Renal cortical epithelial cell (primary cell): ENCODE measurements at regions not wholly inside any gene's neighbourhood (a gene's known extent, or its start where the extent isn't known, plus 50 kb on each side); places are given as distances from the start of the nearest gene placed in this dataset.
A peak's percentile ranks its signal among the peaks of the same experiment; 100 is the strongest.

Experiments used
- DNase-seq: peaks from one replicate; pipeline ENCODE4 v3.0.0-alpha.2; 2011; ENCODE audit warnings: low read depth

DNA sequence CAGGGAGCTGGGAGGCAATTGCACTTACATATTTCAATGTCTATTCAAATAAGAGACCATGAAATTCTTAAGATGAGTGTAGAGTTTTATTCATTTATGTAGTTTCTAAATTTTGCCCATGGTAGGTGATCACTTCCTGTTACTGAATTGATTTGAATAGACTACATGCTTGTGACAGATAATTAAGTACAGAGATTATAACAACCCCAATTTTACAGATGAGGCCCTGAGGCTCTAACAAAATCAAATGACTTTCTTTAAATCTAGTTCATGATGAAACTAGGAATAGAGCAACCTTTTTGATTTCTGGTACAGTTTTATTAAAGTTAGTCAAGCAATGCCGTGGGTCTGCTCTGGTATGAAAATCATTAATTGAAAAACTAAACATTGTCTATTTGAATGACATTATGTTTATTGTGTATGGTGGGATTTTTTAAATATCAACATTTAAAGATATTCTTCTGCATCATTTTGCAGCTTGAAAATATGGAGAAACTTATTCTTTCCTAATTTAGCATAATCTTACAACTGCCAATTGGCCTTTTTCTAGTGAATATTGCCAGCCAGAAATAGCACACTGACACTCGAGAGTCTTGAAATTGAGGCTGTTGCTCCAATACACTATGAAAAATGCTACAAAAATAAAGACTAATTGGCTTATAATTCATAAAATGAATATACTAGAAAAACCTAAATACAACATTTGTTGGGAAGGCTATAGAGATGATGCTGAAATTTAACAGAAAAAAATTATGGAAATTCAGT lies 308.9 kb downstream of the SLC6A15 start:
- no peak for DNase-seq

DNA sequence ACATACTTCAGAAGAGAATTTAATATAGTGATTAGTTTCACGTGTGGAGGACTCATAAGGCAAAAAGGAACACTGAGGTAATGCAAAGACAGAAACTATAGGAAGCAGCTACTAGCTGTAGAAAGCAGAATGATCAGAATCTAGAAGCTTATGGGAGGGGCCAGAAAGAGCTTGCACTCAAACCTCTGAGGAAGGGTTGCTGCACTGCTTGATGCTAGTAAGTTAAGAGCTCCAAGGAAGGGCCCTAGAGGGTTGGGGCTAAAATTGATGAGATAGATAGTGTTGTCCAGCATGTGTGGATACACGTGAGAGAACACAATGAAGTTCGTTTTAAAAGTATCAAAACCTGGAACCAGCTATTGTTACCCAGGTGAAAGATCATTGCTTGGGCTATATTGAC lies 311.1 kb downstream of the SLC6A15 start:
- DNase-seq, result no peak

DNA sequence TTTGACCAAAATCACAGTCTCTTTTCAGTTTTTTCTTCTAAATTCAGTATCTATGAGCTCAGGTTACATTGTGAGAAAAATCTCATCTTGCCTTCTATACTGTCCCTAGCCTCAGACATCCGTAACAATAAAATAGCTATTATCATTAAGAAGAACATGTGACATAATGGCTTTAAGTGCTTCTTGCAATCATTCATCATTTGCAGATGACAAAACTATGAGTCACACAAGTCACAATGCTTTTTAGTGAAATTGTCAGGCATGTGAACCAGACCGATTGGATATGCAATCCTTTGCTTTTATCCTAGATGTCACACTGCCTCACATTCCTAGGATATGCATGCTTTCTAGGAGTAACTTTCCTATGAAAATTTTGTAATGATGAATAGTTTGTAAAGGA lies 313.1 kb downstream of the SLC6A15 start:
- peak; percentile 70 for DNase-seq

DNA sequence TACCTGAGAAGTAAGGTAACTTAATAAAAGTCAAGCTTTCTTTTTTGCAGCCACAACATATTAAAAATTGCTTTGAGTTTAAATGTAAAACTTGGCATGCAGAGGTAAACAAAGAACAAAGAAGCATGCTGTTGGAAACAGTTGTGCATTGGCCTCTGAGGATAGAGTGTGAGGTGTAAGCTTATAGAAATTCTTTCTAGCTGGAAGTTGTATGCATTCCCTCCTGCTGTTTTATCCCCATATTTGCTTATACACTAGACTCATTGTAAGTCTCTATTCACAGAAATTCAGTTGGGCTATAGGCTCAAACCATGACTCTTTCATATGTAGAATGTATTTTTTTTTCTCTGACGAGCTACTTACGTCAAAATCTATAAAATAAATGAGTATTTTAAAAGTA lies 316.3 kb downstream of the SLC6A15 start:
- no peak for DNase-seq

DNA sequence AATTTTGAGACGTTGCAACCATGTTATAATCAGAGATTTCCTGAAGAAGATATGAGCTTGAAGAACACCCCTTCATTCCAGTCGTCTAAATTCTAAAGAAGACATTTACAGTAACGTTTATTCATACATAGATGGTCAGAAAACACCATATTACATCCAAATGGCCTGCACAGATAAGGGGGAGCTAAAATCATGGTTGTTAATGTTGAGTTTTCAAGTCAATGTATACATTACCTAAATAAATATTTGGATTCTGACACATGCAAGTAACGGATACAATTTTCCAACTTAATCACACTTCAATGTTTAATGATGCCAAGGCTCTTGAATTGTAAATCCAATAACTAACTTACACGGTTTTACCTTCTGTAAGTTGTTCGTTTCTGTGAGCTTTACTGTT lies 318.4 kb downstream of the SLC6A15 start:
- no peak for DNase-seq

DNA sequence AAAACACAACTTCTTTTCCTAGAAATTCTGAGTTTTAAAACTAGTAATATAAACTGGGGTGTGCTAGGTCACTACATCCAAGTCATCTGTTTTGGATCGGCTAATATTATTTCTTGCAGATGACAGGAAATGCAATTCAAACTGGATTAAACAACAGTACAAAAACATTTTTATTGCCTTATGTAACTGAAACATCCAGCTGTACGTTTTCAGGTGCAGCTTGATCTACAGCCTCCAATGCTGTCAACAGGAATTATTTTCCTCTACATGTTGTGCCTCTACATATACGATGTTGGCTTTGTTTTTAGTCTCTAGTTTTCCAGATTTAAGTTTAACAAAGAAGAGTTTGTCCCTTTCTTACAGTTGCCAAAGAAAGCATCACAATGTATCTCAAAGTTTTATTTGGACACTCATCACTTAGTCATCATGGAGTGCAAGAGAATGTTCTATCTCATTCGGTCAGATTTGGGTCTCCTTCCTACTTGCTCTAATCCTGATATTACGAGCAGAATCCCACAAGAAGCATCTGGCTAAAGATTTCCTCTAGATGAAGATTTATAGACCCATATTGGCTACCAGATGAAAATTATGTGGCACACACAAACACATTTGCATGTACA lies 326.7 kb downstream of the SLC6A15 start:
- DNase-seq, result no peak

DNA sequence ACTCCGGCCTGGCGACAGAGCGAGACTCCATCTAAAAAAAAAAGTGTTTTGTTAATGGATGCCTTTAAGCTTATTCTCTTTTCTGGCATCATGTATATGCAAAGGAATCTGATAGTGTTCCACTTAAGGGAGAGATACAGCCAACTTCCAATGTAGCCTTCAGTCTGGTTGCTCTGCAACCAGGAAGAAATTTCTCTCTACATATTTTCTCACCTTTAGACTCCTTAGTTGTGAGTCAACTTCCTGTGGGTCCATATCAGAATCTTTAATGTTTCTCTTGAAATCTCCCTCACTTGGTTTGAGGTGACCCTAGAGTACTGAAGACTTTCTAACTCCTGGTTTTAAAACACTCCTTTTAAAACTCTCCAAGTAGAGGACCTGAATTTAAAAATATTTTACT lies 340.4 kb downstream of the SLC6A15 start:
- no peak for DNase-seq

DNA sequence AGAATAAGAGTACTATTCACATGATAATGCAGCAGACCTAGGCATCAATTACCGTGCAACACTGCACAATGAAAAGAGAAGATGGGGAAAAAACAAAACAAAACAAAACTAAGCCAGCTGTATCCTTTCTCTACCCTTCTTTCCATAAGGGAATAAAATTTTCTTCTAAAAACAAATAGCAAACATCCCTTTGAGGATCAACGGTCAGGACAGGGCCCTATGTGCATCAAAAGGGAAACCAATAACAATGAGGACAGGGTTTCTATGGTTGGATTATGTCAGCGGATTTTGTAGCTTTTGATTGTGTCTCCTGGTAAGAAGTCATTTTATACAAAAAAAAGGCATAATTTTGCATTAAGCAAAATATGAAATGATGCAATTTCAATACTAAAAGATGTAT lies 350.3 kb downstream of the SLC6A15 start:
- DNase-seq, result no peak

DNA sequence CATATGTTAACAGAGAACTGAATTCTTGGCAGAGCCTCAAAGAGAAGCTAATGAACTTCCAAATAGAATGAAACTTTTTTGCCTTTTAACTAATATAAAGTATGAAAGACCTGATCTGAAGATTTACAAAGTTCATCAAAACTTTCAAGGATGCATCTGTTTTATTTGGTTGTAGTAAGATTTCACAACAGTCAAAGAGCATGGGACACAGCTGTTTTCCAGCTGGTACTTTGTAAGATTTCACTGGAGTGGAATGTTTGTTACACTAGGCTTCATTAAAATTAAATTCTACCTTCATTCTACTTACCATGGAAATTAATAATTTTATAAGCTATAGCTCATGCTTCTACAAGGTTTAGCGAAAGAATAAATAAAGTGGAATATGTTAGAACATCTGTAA lies 351.2 kb downstream of the SLC6A15 start:
- DNase-seq, result no peak

DNA sequence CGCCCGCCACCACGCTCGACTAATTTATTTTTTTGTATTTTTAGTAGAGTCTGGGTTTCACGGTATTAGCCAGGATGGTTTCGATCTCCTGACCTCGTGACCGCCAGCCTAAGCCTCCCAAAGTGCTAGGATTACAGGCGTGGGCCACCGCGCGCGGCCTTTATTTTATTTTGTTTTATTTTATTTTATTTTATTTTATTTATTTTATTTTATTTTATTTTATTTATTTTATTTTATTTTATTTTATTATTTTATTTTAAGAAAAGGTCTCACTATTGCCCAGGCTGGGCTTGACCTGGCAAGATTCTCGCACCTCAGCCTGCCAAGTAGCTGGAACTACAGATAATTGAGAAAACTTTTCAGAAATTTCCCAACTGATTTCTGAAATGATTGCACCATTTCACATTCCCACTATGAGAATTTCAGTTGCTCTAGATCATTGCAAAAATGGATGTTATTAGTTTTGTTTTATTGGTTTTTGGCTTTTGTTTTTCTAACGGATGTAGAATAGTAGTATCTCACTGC lies 358.3 kb downstream of the SLC6A15 start:
- DNase-seq, result no peak

DNA sequence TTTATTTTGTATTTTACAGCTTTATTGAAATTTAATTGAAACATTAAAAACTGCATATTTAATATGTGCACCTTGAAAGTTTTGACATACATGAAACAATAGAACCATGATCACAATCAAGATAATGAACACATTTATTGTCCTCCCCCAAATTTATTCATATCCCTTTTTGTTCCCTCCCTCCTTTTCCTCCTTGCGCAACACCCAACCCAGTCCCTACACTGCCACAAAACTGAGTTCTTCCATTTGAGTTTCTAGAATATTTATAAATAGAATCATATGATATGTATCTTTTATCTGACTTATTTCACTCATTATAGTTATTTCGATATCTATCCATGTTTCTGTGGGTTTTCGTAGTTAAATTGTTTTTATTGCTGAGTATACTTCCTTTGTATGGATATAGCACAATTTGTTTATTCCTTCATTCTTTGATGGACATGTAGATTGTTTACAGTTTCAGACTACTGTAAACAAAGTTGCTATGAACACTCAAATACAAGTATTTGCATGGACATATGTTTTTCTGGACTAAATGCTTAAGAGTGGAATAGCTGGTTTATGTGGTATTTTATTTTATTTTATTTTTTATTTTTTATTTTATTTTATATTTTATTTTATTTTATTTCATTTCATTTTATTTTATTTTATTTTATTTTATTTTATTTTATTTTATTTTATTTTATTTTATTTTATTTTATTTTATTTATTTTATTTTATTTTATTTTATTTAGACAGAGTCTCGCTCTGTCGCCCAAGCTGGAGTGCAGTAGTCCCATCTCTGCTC lies 359.1 kb downstream of the SLC6A15 start:
- DNase-seq, result no peak

DNA sequence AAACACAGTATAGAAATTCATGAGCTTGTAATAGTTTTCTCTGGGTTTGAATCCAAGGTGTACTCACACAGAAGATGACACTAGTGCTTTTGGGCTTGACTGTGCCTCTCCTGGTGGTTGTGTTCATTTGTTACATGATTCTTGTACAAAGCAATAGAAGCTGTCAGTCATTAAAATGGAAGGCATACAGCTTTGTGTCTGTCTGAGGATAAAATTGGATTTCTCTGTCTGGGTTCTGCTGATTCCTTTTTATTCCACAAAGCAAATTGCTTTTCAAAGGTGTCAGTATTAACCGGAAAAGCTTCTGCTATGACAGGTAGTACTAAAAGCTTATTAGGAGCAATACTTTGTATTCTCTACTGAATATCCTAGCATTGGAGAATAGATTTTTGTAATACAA lies 361.2 kb downstream of the SLC6A15 start:
- no peak for DNase-seq

DNA sequence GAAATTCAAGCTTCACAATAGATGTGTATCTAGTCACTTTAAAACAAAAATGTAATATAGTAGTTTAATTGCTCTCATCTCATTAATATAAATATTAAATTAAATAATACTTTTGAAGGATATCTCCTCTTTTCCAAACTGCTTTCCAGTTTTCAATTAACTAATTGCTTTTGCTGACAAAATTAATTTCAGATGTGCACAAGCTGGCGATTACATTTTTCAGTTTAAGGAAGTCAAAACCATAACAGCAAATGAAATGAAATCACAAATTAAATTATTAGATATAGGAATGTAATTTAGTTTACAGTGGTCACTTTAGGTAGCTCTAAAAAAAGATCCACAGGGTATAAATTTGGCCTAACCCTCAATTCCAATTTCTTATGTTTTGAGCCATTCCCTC lies 362.1 kb downstream of the SLC6A15 start:
- no peak for DNase-seq

DNA sequence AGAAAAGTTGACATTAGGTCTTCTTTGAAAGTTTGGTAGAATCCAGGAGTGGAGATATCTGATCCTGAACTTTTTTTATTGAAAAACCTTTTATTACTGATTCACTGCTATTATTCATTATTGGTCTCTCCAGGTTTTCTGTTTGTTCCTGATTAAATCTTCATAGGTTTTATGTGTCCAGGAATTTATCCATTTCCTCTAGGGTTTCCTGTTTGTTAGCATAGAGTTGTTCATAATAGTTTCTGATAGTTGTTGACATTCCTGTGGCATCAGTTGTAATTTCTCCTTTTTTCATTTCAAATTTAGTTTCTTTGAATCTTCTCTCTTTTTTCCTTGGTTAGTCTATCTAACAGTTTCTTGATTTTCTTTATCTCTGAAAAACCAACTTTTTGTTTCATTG lies 370.3 kb downstream of the SLC6A15 start:
- DNase-seq, result no peak

DNA sequence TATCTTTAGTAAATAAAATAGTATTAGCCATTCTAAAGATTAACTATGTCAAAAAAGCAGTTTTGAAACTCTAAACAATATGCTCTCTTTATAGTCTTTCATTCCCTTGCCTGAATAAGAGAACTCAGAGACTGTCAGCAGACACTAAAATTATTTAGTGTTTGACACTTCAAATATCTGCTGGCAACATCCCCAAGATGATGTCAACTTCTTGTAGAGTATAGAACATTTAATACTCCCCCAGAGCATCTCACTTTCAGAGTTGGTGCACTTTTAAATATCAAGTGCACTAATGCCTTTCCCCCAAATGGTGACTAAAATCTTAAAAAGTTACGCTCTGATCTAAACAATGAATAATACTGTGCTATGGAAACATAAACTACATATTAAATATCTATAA lies 374.9 kb downstream of the SLC6A15 start:
- no peak for DNase-seq

DNA sequence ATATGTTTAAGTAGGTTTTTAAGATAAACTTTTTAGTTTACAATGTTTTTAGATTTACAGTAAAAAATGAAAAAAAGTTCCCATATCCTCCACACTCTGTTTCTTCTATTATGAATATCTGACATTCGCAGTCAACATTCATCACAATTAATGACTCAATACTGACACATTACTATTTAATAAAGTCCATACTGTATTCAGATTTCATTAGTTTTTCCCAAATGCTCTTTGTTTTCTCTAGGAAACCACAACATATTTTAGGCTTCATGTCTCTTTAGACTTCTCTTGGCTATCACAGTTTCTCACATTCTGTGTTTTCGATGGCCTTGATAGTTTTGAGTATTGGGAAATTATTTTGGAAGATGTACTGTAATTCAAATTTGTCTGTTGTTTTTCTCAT lies 399.8 kb downstream of the SLC6A15 start:
- no peak for DNase-seq

DNA sequence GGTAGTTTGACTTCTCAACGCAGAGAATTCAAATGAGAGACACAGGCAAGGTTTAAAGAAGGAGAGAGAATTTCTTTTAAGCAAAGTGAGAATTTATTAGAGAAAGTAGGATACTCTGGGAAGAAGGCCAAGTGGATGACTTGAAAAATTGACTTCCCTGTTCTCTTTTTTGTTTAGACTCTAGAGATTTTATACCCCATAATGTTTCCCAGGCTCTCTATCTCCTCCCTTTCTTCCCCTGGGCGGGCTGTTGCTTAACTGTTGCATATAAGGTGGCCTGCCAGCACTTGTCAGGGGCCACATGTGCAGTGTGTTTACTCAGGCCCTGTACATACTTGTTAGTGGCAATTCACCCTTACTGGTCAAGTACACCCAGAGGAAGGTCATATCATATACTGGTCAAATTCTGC lies 403.7 kb downstream of the SLC6A15 start:
- no peak for DNase-seq

DNA sequence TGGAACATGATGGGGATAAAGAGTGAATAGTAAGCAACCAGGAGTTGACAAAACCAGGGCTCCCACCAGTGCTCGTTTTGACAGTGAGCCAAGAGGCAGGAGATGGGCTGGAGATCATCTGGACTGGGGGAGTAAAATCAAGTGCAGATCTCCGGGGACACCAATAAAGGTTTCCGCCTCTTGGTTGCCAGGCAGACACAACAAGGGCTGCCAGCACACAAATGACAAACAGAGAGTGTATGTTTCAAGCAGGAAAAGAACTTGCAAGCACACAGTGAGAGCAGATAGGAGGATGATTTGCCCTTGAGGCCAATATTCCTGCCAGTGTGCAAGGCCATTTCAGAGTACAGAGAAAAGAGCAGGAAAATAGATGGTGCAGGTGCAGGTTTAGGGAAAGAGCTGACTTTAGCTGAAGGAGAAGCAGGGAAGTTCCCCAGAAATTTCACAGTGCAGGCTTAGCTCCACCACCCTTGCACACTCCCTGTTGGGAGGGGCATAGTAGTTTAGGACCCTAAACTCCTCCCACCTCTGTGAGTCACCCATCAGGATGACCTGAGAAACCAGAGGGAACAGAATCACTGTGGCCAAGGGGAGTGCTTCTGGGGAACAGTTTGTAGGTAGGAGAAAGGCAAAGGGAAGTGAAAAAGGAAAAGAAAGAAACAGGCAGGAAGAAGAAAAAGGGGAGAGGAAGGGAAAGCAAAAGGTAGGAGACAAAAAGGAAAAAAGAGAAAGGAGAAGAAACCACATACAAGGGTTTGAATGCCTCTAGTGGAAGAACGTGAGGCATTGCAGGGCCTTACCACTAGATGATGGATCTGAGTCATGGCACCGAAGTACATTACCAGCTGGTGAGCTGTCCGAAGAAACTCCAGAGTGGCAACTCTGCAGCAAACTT lies 404.4 kb downstream of the SLC6A15 start:
- DNase-seq, result peak; percentile 57

DNA sequence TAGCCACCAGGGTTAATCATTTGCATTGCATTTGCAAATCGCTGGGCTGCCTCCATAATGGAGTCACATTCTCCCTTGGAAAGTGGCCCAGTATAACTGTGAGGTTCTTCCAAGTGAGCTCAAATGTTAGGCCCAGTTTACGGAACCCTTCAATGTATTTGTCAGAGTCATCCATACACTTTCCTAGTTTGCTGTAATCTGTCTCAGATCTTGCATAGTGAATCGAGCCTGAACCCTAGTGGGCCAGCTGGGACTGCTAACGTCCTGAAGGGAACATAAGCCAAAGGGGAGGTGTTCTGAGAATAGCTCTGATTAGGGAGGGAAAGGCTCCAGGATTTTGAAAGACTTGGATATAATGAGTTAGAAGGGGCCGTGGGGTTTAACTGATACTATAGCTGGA lies 406.3 kb downstream of the SLC6A15 start:
- no peak for DNase-seq

DNA sequence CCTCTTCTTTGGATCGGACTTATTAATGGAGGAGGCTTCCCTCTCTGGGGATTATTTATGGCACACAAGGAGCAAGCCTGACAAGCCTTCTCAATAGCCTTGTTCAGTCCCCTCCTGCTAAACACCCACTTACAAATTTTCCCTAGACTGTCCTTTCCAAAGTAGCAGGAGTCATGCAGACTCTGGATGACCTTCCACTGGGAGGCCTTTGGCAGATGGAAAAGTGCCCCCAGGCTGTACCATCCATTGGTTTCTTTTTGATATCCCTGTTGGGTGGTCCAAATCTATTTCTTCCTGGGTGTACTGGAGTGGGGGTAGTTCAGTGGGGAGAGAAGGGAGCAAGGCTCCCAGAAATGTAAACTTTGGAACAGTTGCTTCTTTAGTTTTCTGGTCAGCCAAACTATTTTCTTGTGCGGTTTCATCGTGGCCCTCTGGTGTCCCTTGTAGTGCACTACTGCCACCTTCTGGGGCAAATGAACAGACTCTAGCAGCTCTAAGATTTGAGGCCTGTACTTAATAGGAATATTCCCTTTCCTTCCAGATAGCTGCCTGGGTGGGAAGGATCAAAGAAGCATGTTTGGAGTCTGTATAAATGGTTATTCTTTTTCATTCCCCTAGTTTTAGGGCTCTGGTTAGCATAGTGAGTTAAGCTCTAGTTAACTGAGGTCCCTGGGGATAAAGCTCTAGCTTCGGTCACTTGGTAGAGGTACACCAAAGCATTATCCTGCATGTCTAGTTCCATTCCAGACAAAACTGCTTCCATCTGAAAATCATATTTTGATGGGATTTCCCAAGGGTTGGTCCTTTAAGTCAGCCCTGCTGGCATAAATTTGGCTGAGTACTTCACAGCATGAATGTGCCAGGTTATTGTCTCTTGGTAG lies 409.5 kb downstream of the SLC6A15 start:
- peak; percentile 51 for DNase-seq
